ENCODE measurements at regions not wholly inside any gene's neighbourhood (a gene's known extent, or its start where the extent isn't known, plus 50 kb on each side); places are given as distances from the start of the nearest gene placed in this dataset.
"Not testable (repeated sequence)": the region's sequence is repeated elsewhere in the genome, so short reads cannot be mapped to it uniquely, and the experiment has no call there.

GRCh38 chr4:141543176-141543575 lies 93.2 kb upstream of the IL15 start:
- no peak for DNase-seq

- no peak for DNase-seq
Observed at GRCh38 chr4:141543706-141544105, 92.7 kb upstream of the IL15 start.

GRCh38 chr4:141548791-141549190 lies 87.6 kb upstream of the IL15 start:
- no peak for DNase-seq

- no peak for DNase-seq
Observed at GRCh38 chr4:141560056-141560455, 76.3 kb upstream of the IL15 start.

- no peak for DNase-seq
Observed at GRCh38 chr4:141562649-141563048, 73.7 kb upstream of the IL15 start.

GRCh38 chr4:141563723-141564122 lies 72.7 kb upstream of the IL15 start:
- no peak for DNase-seq

- not testable (repeated sequence) for DNase-seq
Observed at GRCh38 chr4:141564961-141565360, 71.4 kb upstream of the IL15 start.

GRCh38 chr4:141565379-141566089 lies 70.8 kb upstream of the IL15 start:
- no peak for DNase-seq

GRCh38 chr4:141567326-141567915 lies 69.0 kb upstream of the IL15 start:
- no peak for DNase-seq

GRCh38 chr4:141569141-141569540 lies 67.2 kb upstream of the IL15 start:
- DNase-seq: no peak

- no peak for DNase-seq
Observed at GRCh38 chr4:141570290-141570689, 66.1 kb upstream of the IL15 start.

- DNase-seq: no peak
Observed at GRCh38 chr4:141571362-141571761, 65.0 kb upstream of the IL15 start.

GRCh38 chr4:141571793-141572192 lies 64.6 kb upstream of the IL15 start:
- no peak for DNase-seq

- DNase-seq: no peak
Observed at GRCh38 chr4:141573678-141574077, 62.7 kb upstream of the IL15 start.

- DNase-seq: no peak
Observed at GRCh38 chr4:141575884-141576283, 60.5 kb upstream of the IL15 start.

- DNase-seq: no peak
Observed at GRCh38 chr4:141576585-141577110, 59.7 kb upstream of the IL15 start.

- DNase-seq: no peak
Observed at GRCh38 chr4:141578451-141578850, 57.9 kb upstream of the IL15 start.

GRCh38 chr4:141580523-141580922 lies 55.9 kb upstream of the IL15 start:
- no peak for DNase-seq
